Activated T-cell treated with anti-CD3 and anti-CD28 coated beads, Interleukin-2, amount 50 U/mL, for 24 hours (primary cell): ENCODE measurements at regions not wholly inside any gene's neighbourhood (a gene's known extent, or its start where the extent isn't known, plus 50 kb on each side); places are given as distances from the start of the nearest gene placed in this dataset.

Experiments used
- DNase-seq: peaks from one replicate; pipeline ENCODE4 v3.0.0-alpha.2; 2020
- H3K27ac Mint-ChIP-seq: 2 replicates; pipeline ENCODE4 v1.8.0; 2020; ENCODE audit warnings: mild to moderate bottlenecking, mixed read lengths
- H3K27me3 Mint-ChIP-seq: 2 replicates; pipeline ENCODE4 v1.8.0; 2020; ENCODE audit warnings: mixed read lengths
- H3K36me3 Mint-ChIP-seq: 2 replicates; pipeline ENCODE4 v1.8.0; 2020; ENCODE audit warnings: low read depth, mixed read lengths
- H3K4me1 Mint-ChIP-seq: 2 replicates; pipeline ENCODE4 v1.8.0; 2020; ENCODE audit warnings: low read depth, mixed read lengths
- H3K4me3 Mint-ChIP-seq: 2 replicates; pipeline ENCODE4 v1.8.0; 2020; ENCODE audit warnings: mild to moderate bottlenecking, moderate library complexity, mixed read lengths
- H3K9me3 Mint-ChIP-seq: 2 replicates; pipeline ENCODE4 v1.8.0; 2020; ENCODE audit warnings: mixed read lengths

DNA sequence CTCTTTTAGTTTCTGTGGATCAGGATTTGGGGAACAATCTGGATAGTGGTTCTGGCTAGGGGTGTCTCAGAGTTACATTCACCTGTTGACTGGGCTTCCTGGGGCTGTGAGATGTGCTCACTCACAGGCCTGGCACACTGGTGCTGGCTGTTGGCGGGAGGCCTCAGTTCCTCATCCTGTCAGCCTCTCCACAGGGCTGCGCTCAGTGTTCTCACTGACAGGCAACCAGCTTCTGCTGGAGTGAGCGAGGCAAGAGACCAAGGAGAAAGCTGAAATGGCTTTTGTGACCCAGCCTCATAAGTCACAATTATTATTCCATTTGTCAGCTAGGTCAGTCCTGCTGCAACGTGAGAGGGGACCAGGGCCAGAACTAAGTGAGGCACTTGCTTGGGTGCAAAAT lies 180.6 kb upstream of the GLI2 start:
- Mint-ChIP-seq H3K4me1 (no peaks in the 10 kb centered on the region), H3K36me3 (no peaks in the 10 kb centered on the region), H3K27ac (no peak overlapping the region), H3K9me3 (no peaks in the 10 kb centered on the region), H3K27me3 (peaks cover 26% of the 10 kb centered on the region), H3K4me3 (no peak overlapping the region)
- DNase-seq: no peak

DNA sequence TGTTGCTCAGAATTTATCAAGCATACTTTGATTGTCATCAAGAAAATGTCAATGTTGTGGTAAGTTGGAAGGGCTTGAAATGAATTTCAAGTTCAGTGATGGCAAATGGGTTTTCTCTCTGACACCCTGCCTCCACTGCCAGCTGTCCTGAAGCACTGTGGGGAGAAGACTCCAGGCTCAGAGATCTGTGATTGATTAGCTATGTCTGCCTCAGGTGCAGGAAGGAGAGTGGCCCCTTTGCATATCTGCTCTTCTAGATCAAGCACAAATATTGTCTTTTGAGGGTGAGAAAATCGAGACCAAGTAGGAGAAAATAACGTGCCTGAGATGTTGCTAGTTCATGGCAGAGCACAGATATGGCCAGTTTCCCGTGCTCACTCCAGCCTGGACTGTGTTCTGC lies 178.8 kb upstream of the GLI2 start:
- Mint-ChIP-seq H3K4me1 (no peaks in the 10 kb centered on the region), H3K27me3 (peaks cover 26% of the 10 kb centered on the region), H3K36me3 (no peaks in the 10 kb centered on the region), H3K27ac (no peak overlapping the region), H3K4me3 (no peak overlapping the region), H3K9me3 (no peaks in the 10 kb centered on the region)
- DNase-seq: no peak

DNA sequence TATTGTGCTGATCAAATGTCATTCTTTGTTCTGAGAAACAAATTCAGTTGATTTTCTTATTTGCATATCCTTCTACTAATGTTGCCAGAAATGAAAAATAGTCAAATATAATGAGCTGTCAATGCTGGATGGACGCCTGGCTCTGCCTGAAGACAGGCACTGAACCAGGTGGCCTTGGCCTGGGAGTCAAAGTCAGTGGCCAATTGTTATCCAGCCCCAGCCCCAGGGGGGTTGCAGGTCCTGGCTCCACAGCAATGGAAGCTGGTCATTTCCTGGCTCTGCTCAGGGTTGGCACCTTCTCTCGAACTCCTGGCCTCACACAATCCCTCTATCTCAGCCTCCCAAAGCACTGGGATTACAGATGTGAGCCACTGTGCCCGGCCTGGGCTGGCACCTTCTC lies 176.8 kb upstream of the GLI2 start:
- Mint-ChIP-seq H3K4me3 (no peak overlapping the region), H3K27ac (no peak overlapping the region), H3K9me3 (no peaks in the 10 kb centered on the region), H3K27me3 (peaks cover 14% of the 10 kb centered on the region), H3K36me3 (no peaks in the 10 kb centered on the region), H3K4me1 (no peaks in the 10 kb centered on the region)
- DNase-seq: no peak

DNA sequence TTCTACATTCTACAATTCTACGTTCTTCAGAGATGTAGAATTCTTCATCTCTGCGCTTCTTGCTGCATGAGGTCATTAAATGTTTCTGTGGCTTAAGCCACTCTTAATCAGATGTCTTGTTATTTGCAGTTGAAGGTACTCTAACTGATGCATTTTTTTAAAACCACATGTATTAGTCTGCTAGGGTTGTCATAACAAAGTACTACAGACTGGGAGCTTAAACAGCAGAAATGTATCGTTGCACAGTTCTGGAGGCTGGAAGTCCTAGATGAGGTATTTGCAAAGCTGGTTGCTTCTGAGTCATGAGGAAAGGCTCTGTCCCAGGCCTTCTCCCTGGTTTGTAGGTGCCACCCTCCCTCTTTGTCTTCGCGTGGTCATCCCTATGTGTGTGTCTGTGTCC lies 176.3 kb upstream of the GLI2 start:
- no peaks in the 10 kb centered on the region for H3K9me3 Mint-ChIP-seq
- no peak for DNase-seq
- H3K36me3 Mint-ChIP-seq: no peaks in the 10 kb centered on the region
- H3K27ac Mint-ChIP-seq: no peak overlapping the region
- peaks cover 11% of the 10 kb centered on the region for H3K27me3 Mint-ChIP-seq
- no peak overlapping the region for H3K4me3 Mint-ChIP-seq
- no peaks in the 10 kb centered on the region for H3K4me1 Mint-ChIP-seq

DNA sequence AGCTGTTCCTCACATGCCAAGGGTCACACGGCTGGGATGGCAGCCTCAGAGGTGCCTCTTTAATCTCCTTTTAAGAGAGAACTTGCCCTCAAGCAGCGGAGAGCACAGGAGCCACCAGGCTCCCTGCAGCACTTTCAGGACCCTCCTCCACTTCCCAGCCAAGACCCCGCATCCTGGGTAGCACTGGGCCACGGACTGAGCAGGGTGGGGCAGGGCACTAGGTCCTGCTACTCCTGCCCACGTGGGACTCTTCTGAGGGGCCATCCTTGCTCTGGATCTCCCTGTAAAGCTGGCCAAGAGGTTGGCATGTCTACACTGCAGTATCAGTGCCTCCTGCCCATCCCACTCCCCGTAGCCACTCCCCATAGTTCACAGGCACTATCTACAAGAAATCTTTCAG lies 175.3 kb upstream of the GLI2 start:
- no peak overlapping the region for H3K27ac Mint-ChIP-seq
- H3K4me1 Mint-ChIP-seq: no peaks in the 10 kb centered on the region
- no peak overlapping the region for H3K4me3 Mint-ChIP-seq
- no peaks in the 10 kb centered on the region for H3K36me3 Mint-ChIP-seq
- no peaks in the 10 kb centered on the region for H3K9me3 Mint-ChIP-seq
- H3K27me3 Mint-ChIP-seq: peaks cover 6% of the 10 kb centered on the region
- no peak for DNase-seq

DNA sequence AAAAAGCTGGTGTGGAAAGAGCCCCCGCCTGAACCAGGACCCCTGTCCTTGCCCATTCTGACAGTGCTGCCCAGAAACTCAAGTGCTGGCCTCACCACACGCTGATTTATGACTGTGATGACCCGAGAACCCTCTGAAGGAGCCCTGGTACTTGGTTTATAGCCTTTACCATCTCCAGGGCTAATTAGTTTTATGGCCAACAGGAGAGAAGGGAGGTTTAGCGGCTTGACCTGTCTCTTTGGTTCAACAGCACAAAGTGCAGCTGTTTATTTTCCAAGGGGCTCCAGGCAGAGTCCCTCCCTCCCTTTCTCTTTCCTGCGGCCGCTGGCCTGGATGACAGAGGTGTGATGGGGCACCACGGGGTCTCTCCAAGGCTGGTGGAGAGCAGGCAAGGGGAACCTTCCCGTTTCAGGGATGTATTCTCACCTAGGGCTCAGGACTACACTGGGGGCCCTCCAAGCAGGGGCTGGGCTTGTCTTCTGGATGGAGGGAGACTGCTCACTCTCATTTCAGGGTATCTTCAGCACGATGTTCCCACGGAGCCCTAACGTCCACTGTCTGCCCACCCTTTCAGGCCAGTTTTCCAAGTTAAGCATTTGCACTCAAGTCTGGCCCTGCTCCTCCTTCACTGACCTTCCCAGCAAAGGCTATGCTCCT lies 174.2 kb upstream of the GLI2 start:
- no peaks in the 10 kb centered on the region for H3K36me3 Mint-ChIP-seq
- no peak overlapping the region for H3K4me3 Mint-ChIP-seq
- no peaks in the 10 kb centered on the region for H3K9me3 Mint-ChIP-seq
- peaks cover 3% of the 10 kb centered on the region for H3K27me3 Mint-ChIP-seq
- no peaks in the 10 kb centered on the region for H3K4me1 Mint-ChIP-seq
- H3K27ac Mint-ChIP-seq: no peak overlapping the region
- DNase-seq: no peak

DNA sequence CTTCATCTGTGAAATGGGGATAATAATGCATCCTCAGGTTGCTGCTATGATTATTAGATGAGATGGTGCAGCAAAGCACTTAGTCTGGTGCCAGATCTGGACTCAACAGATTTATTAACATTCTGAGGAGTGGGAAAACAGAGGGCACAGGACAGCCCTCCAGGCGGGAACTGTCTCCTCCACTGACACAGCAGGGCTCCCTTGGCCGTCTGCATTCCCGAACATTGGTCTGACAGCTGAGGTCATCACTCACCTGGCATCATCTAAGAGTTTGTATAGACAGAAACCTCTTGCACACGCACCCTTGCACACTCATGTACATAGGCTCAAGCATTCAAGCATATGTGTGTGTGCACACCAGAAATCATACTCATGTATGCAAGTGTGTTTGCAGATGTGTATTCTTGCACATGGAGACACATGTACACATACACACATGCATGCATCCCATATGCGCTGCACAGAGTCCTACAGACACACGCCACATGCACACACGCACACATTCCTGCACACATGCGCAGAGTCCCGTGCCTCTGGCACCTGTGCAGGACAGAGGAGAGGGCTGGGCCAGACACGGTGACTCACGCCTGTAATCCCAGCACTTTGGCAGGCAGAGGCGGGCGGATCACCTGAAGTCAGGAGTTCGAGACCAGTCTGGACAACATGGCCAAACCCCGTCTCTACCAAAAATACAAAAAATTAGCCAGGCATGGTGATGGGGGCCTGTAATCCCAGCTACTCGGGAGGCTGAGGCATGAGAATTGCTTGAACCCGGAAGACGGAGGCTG lies 173.3 kb upstream of the GLI2 start:
- H3K27me3 Mint-ChIP-seq: peaks cover 3% of the 10 kb centered on the region
- no peak overlapping the region for H3K4me3 Mint-ChIP-seq
- no peak for DNase-seq
- no peaks in the 10 kb centered on the region for H3K4me1 Mint-ChIP-seq
- H3K27ac Mint-ChIP-seq: no peak overlapping the region
- no peaks in the 10 kb centered on the region for H3K36me3 Mint-ChIP-seq
- H3K9me3 Mint-ChIP-seq: no peaks in the 10 kb centered on the region

DNA sequence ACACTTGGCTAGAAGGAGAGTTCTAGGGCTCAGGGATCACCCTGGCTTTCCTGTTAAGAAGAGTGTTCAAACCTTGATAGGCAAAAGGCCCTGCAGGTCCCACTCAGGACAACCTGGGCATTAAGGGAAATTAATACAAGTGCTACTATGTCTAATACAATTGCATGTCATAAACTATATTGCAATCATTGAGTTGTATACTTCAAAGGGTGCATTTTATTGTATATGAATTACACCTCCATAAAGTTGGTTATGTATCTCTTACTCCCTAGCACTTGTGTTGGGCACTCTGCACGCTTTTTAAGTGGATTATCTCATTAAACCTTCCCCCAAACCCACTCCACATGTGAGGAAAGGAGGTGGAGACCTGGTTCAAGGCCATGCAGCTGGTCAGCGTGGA lies 172.1 kb upstream of the GLI2 start:
- no peak overlapping the region for H3K27ac Mint-ChIP-seq

DNA sequence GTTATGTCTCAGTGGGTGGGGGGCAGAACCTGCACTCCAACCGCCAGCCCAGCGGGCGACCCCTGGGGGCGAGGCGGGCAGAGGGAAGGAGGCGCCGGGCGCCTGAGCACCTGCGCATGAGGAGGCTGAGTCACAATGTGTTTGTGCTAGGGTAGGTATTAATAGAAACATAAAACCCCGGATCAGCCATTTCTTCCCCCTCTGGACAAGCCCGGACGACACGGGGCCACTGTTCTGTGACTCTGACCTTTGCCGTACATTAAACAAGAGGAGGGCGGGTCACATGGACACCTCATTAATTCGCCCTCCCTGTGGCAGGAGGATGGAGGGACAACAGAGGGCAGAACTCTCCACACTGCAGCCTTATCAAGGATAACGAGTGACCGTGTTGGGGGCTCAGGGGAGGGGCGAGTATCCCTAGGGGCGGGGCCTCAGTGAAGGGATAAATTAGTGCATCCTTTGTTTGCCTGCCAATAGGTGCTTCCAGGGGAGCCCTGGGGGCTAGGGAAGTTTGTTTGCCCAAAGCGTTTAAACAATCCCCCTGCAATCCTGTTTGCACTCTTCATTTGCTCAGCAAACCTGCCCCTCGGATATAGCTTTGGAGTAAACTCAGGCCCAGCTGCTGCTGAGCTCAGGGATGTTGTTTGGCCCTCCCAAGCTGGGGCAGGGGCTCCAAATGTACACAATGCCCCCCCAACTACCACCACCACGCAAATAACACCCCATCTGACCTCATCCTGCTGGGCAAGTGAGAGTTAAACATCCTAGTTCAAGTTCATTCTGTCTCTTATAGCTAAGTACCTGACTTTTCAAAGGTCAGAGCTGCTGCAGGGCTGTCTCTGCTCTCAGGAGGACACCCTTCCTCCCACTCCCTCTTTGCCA lies 171.2 kb upstream of the GLI2 start:
- no peaks in the 10 kb centered on the region for H3K4me1 Mint-ChIP-seq

More for the DNA sequence above, 172.1 kb upstream of the GLI2 start:
- no peak overlapping the region for H3K4me3 Mint-ChIP-seq
- no peaks in the 10 kb centered on the region for H3K4me1 Mint-ChIP-seq
- H3K9me3 Mint-ChIP-seq: no peaks in the 10 kb centered on the region
- DNase-seq: no peak
- peaks cover 1% of the 10 kb centered on the region for H3K27me3 Mint-ChIP-seq
- no peaks in the 10 kb centered on the region for H3K36me3 Mint-ChIP-seq

DNA sequence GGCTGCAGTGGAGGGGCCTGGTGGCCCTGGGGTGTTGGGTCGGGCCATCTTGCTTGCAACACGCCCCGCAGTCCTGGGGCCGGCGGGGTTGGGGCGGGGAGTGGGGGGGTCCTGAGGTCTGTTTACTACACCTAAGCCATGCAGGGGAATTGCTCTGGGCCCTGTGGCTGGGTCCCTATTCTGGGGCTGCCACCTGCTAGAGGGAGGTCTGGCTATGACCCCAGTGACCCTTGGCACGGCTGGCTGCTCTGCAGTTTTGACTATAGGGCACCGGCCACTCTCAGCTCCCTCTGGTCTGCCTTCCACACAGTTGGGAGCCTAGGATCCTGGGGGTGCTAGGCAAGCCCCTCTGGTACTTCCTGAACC lies 170.6 kb upstream of the GLI2 start:
- no peak for DNase-seq
- Mint-ChIP-seq H3K27ac (no peak overlapping the region), H3K36me3 (no peaks in the 10 kb centered on the region), H3K9me3 (no peaks in the 10 kb centered on the region), H3K4me1 (no peaks in the 10 kb centered on the region), H3K4me3 (no peak overlapping the region), H3K27me3 (no peaks in the 10 kb centered on the region)

More for the DNA sequence above, 171.2 kb upstream of the GLI2 start:
- Mint-ChIP-seq H3K4me3 (no peak overlapping the region), H3K36me3 (no peaks in the 10 kb centered on the region), H3K27ac (no peak overlapping the region), H3K27me3 (no peaks in the 10 kb centered on the region), H3K9me3 (no peaks in the 10 kb centered on the region)
- no peak for DNase-seq

DNA sequence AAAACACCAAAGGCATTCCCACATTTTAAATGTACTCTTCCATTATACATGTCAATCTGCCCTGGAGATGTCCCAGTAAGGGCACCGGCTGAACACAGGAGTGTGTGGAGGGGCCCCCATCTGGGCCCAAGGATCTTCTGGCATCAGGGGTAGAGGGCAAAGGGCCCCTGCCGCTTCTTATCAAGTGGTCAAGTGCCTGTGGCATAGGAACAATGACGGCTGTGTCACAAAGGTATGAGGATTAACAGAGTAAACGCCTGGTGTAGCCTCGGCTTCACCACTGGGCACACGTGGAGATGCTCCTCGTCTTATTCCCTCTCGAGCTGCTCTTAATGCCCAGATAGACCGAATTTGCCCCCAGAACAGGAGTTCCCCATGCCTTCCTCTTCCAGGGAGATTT lies 169.7 kb upstream of the GLI2 start:
- no peak for DNase-seq
- H3K4me1 Mint-ChIP-seq: no peaks in the 10 kb centered on the region
- no peaks in the 10 kb centered on the region for H3K27me3 Mint-ChIP-seq
- no peak overlapping the region for H3K27ac Mint-ChIP-seq
- H3K36me3 Mint-ChIP-seq: no peaks in the 10 kb centered on the region
- no peaks in the 10 kb centered on the region for H3K9me3 Mint-ChIP-seq
- H3K4me3 Mint-ChIP-seq: no peak overlapping the region

DNA sequence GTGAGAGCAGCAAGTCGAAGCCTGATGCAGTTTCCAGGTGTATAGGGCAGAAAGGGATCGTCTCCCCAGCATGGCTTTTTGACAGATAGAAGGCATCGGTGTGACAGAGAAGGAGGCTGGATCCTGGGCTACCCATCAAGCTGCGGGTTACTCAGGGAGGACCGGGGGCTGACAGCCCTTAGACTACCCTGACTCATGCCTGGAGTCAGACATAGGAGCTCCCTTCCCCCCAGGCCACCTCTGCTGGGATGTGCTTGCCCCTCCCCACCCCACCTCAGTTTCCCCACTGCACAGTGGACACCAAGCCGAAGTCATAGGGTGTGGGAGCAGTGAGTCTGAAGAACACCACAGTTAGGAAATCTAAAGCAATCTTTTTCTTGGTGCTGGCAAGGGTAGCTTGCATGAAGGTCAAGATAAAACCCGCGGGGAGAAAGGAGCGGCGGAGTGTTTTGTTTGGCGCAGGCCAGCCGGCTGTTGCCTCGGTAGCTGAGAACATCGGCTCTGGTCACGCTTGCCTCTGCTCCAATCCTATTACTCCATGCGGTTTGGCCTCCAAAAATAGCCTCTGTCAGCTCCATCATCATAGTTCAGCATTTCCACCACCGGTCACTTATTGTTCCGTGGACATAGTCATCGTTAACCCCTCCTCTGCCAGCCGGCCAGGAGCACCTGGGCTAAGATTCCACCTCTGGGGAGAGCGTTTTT lies 169.2 kb upstream of the GLI2 start:
- H3K36me3 Mint-ChIP-seq: no peaks in the 10 kb centered on the region
- H3K27ac Mint-ChIP-seq: no peak overlapping the region
- no peaks in the 10 kb centered on the region for H3K4me1 Mint-ChIP-seq
- H3K4me3 Mint-ChIP-seq: no peak overlapping the region
- no peak for DNase-seq
- H3K9me3 Mint-ChIP-seq: no peaks in the 10 kb centered on the region
- H3K27me3 Mint-ChIP-seq: no peaks in the 10 kb centered on the region

DNA sequence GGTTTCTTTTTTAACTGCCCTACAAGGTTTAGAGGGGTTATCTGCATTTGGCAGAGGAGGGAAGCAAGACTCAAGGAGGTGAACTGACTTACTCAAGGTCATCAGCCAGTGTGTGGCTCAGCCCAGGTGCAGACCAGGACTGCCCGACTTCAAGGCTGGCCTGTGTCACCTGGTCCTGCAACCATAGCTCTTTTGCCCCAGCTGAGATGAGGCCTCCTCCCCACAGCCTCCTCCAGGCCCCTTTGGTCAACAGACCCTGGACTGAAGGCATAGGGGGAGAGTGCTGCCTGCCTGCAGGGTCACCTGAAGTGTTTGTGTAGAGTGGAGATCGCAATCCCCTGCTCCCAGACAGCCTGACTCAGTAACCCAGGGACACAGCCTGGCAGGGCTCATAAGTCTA lies 168.5 kb upstream of the GLI2 start:
- Mint-ChIP-seq H3K27ac (no peak overlapping the region), H3K36me3 (no peaks in the 10 kb centered on the region), H3K4me1 (no peaks in the 10 kb centered on the region), H3K27me3 (no peaks in the 10 kb centered on the region), H3K4me3 (no peak overlapping the region), H3K9me3 (no peaks in the 10 kb centered on the region)
- no peak for DNase-seq

DNA sequence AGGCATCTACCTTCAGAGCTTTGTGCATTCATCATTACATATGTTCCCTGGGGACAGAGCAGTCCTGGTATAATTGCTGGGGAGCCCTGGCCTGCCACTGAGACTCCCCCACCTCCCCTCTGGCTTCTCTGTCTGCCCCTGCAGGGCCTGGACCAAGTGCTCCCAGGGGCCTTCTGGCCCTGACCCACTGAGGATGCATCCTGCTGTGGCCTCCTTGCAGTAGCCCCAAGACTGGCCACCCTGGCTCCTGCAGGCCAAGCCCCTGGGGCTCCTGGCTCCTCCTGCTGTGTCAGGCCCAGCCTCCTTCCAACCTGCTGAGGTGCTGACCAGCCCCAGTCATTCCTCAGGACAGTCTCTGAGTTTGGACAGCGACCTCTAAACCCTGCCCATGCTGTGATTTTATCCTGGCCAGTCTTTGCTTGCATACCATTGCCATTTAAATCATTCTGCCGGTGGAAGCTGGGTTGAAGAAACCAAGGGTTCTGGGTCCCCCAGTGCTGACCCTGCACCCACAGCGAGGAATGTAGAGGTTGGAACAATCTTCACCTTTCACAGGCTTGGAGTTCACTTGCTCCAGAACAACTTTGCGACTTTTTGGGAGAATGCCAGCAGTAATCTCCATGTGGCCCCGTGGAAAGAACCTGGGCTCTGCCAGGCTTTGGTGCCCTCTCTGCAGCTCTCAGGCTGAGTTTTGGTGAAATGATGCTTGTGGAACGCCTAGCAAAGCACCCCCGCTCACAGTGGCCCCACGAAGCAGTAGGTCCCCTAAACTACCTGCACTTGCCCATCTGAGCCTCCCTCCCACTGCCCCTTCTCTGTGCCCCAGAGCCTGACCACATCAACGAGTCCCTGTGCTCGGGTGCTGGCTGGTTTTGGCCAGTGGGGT lies 167.3 kb upstream of the GLI2 start:
- DNase-seq: no peak
- Mint-ChIP-seq H3K4me1 (no peaks in the 10 kb centered on the region), H3K9me3 (no peaks in the 10 kb centered on the region), H3K4me3 (no peak overlapping the region), H3K36me3 (no peaks in the 10 kb centered on the region), H3K27ac (no peak overlapping the region), H3K27me3 (no peaks in the 10 kb centered on the region)
